GM19328 (cell line): ENCODE measurements at regions not wholly inside any gene's neighbourhood (a gene's known extent, or its start where the extent isn't known, plus 50 kb on each side); places are given as distances from the start of the nearest gene placed in this dataset.

Source experiments
- ATAC-seq: cut with Tn5 transposase; IDR thresholded peaks from one replicate; pipeline ENCODE4 v1.9.1; 2021; ENCODE audit warnings: mild to moderate bottlenecking, moderate library complexity; ENCODE audit not compliant: unreplicated experiment

- ATAC-seq = no peak
These were observed 65.2 kb upstream of the RSPO3 start for GRCh38 chr6:127053032-127053874.

GRCh38 chr6:127053875-127054235 lies 64.6 kb upstream of the RSPO3 start:
- ATAC-seq = no peak

- no peak for ATAC-seq
These were observed 60.4 kb upstream of the RSPO3 start for GRCh38 chr6:127058027-127058426.

- no peak for ATAC-seq
These were observed 59.5 kb upstream of the RSPO3 start for GRCh38 chr6:127058936-127059335.
